ENCODE measurements at regions not wholly inside any gene's neighbourhood (a gene's known extent, or its start where the extent isn't known, plus 50 kb on each side); places are given as distances from the start of the nearest gene placed in this dataset.
"Not testable (repeated sequence)": the region's sequence is repeated elsewhere in the genome, so short reads cannot be mapped to it uniquely, and the experiment has no call there.

DNA sequence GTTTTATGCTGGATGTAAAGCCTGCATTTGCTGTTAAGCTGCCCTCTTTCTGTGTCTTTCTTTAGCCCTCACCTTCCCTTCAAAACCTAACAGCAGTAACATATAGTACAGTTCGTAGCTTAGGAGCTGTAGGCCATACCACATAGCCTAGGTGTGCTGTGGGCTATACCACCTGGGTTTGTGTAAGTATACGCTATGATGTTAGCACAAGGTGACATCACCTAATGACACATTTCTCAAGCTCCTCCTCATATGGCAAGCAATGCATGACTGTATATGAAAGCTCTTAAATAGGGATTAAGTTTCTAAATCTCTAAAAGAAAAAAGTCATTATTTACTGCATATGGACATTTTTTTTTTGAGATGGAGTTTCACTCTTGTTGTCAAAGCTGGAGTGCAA, 57.8 kb upstream of the TMEM97 start:
- H3K4me3 ChIP-seq (ENCODE audit: low read length) = no peak overlapping the region
- CTCF ChIA-PET = interaction anchor here (2.2 kb wide), 1 partner anchor 9 kb away, joined by 8 read pairs; no protein-coding TSS in a partner anchor
- no peaks in the 10 kb centered on the region for H3K36me3 ChIP-seq (ENCODE audit: insufficient read depth, low read length)
- H3K27me3 ChIP-seq (ENCODE audit: insufficient read depth, low read length, poor library complexity, severe bottlenecking) = no peaks in the 10 kb centered on the region
- POLR2A ChIA-PET = no interaction called here
- no peak overlapping the region for H3K27ac ChIP-seq (ENCODE audit: low read depth, low read length)
- Mint-ChIP-seq H3K27me3 (peaks cover 14 to 31% of the 10 kb centered on the region in 2 donors), H3K4me1 (no peaks in the 10 kb centered on the region), H3K36me3 (peaks cover 0 to 16% (median 0%) of the 10 kb centered on the region in 3 donors), H3K9me3 (peaks cover 7 to 32% (median 21%) of the 10 kb centered on the region in 5 donors), H3K4me3 (no peak overlapping the region), H3K27ac (no peak overlapping the region)
- DNase-seq = no peak
- H3K4me1 ChIP-seq (ENCODE audit: insufficient read depth, low read length) = no peaks in the 10 kb centered on the region
- peaks cover 5% of the 10 kb centered on the region for H3K9me3 ChIP-seq (ENCODE audit: low read length)

DNA sequence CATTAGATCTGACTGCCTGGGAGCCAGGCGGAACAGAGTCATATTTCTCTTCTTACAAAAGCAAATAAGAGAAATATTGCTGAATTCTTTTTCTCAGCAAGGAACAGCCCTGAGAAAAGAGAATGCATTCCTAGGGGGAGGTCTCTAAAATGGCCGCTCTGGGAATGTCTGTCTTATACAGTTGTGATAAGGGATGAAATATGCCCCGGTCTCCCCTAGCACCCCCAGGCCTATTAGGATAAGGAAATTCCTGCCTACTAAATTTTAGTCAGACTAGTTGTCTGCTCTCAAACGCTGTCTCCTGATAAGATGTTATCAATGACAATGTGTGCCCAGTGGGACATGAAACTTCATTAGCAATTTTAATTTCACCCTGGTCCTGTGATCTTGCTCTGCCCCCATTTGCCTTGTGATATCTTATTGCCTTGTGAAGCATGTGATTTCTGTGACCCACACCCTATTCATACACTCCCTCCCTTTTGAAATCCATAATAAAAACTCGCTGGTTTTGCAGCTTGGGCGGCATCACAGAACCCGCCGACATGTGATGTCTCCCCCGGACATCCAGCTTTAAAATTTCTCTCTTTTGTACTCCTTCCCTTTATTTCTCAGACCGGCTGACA, 56.8 kb upstream of the TMEM97 start:
- H3K4me1 Mint-ChIP-seq; H3K27ac ChIP-seq (ENCODE audit: low read depth, low read length); H3K4me3 Mint-ChIP-seq; H3K4me3 ChIP-seq (ENCODE audit: low read length); POLR2A ChIA-PET; DNase-seq; H3K36me3 ChIP-seq (ENCODE audit: insufficient read depth, low read length); H3K27me3 ChIP-seq (ENCODE audit: insufficient read depth, low read length, poor library complexity, severe bottlenecking); H3K4me1 ChIP-seq (ENCODE audit: insufficient read depth, low read length); H3K27ac Mint-ChIP-seq; H3K9me3 ChIP-seq (ENCODE audit: low read length): not testable (repeated sequence)
- peaks cover 0 to 16% (median 0%) of the 10 kb centered on the region in 3 donors for H3K36me3 Mint-ChIP-seq
- peaks cover 7 to 32% (median 21%) of the 10 kb centered on the region in 5 donors for H3K9me3 Mint-ChIP-seq
- H3K27me3 Mint-ChIP-seq = peaks cover 15 to 22% of the 10 kb centered on the region in 2 donors
- CTCF ChIA-PET = interaction anchor here (1.1 kb wide), 1 partner anchor 10 kb away, joined by 4 read pairs; no protein-coding TSS in a partner anchor

GRCh38 chr17:28264902-28265548, 54.0 kb upstream of the TMEM97 start:
- not testable (repeated sequence) for H3K9me3 ChIP-seq (ENCODE audit: low read length)

DNA sequence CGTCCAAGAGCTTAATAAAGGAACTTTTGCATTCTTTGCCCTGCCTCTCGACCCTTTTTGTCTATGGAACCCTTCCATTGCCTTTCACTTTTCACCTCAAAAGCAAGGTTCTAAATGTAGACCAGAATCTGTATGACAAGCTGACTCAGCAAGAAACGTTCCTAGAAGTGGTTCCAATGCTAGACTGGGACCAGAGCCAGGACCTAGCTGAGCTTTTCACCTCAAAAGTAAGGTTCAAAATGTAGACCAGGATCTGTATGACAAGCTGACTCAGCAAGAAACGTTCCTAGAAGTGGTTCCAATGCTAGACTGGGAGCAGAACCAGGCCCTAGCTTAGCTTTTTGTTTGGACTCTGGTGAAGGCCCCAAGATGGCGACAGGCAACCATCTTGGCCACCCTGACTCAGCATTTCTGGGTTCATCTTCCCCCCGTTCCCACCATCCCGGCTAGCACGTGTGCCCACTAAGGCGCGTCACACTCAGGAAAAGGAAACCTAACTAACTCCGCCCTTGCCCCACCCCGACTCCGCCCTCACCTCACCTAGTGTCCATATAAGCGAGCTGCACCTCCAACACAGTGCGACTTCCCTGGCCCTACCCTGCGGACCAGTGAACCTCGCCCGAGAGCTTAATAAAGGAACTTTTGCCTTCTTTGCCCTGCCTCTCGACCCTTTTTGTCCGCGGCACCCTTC, 53.0 kb upstream of the TMEM97 start:
- Mint-ChIP-seq H3K27me3 (peaks cover 14 to 21% of the 10 kb centered on the region in 2 donors), H3K9me3 (peaks cover 5 to 31% (median 21%) of the 10 kb centered on the region in 5 donors), H3K36me3 (peaks cover 0 to 16% (median 0%) of the 10 kb centered on the region in 3 donors)
- H3K4me1 Mint-ChIP-seq; H3K9me3 ChIP-seq (ENCODE audit: low read length); H3K4me3 Mint-ChIP-seq; H3K27me3 ChIP-seq (ENCODE audit: insufficient read depth, low read length, poor library complexity, severe bottlenecking); H3K4me3 ChIP-seq (ENCODE audit: low read length); DNase-seq; H3K36me3 ChIP-seq (ENCODE audit: insufficient read depth, low read length); H3K27ac ChIP-seq (ENCODE audit: low read depth, low read length); H3K4me1 ChIP-seq (ENCODE audit: insufficient read depth, low read length); CTCF ChIA-PET; H3K27ac Mint-ChIP-seq: not testable (repeated sequence)
- POLR2A ChIA-PET = interaction anchor here (0.7 kb wide), 1 partner anchor 10 kb away, joined by 3 read pairs; no protein-coding TSS in a partner anchor

More at GRCh38 chr17:28264902-28265548, 54.0 kb upstream of the TMEM97 start:
- Mint-ChIP-seq H3K9me3 (peaks cover 5 to 35% (median 21%) of the 10 kb centered on the region in 5 donors), H3K27me3 (peaks cover 17 to 18% of the 10 kb centered on the region in 2 donors), H3K36me3 (peaks cover 0 to 16% (median 0%) of the 10 kb centered on the region in 3 donors)
- H3K27ac ChIP-seq (ENCODE audit: low read depth, low read length); CTCF ChIA-PET; H3K4me3 ChIP-seq (ENCODE audit: low read length); H3K27me3 ChIP-seq (ENCODE audit: insufficient read depth, low read length, poor library complexity, severe bottlenecking); H3K4me3 Mint-ChIP-seq; H3K27ac Mint-ChIP-seq; DNase-seq; H3K4me1 ChIP-seq (ENCODE audit: insufficient read depth, low read length); H3K4me1 Mint-ChIP-seq; H3K36me3 ChIP-seq (ENCODE audit: insufficient read depth, low read length): not testable (repeated sequence)
- POLR2A ChIA-PET = interaction anchor here (0.7 kb wide), 1 partner anchor 9 kb away, joined by 3 read pairs; no protein-coding TSS in a partner anchor

- H3K4me3 Mint-ChIP-seq; H3K36me3 ChIP-seq (ENCODE audit: insufficient read depth, low read length); H3K4me1 ChIP-seq (ENCODE audit: insufficient read depth, low read length); H3K9me3 ChIP-seq (ENCODE audit: low read length); DNase-seq; H3K27ac Mint-ChIP-seq; CTCF ChIA-PET; H3K4me1 Mint-ChIP-seq; POLR2A ChIA-PET; H3K27ac ChIP-seq (ENCODE audit: low read depth, low read length); H3K27me3 ChIP-seq (ENCODE audit: insufficient read depth, low read length, poor library complexity, severe bottlenecking); H3K4me3 ChIP-seq (ENCODE audit: low read length): not testable (repeated sequence)
- Mint-ChIP-seq H3K9me3 (peaks cover 5 to 29% (median 20%) of the 10 kb centered on the region in 5 donors), H3K27me3 (peaks cover 17 to 23% of the 10 kb centered on the region in 2 donors), H3K36me3 (peaks cover 0 to 16% (median 0%) of the 10 kb centered on the region in 3 donors)
Observed at GRCh38 chr17:28266547-28266920, 52.5 kb upstream of the TMEM97 start.

DNA sequence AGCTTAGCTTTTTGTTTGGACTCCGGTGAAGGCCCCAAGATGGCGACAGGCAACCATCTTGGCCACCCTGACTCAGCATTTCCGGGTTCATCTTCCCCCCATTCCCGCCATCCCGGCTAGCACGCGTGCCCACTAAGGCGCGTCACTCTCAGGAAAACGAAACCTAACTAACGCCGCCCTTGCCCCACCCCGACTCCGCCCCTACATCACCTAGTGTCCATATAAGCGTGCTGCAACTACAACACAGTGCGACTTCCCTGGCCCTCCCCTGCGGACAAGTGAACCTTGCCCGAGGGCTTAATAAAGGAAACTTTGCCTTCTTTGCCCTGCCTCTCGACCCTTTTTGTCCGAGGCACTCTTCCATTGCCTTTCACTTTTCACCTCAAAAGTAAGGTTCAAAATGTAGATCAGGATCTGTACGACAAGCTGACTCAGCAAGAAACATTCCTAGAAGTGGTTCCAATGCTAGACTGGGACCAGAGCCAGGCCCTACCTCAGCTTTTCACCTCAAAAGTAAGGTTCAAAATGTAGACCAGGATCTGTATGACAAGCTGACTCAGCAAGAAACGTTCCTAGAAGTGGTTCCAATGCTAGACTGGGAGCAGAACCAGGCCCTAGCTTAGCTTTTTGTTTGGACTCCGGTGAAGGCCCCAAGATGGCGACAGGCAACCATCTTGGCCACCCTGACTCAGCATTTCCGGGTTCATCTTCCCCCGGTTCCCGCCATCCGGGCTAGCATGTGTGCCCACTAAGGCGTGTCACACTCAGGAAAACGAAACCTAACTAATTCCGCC, 51.9 kb upstream of the TMEM97 start:
- H3K4me3 ChIP-seq (ENCODE audit: low read length); H3K27ac Mint-ChIP-seq; H3K27ac ChIP-seq (ENCODE audit: low read depth, low read length); H3K4me1 ChIP-seq (ENCODE audit: insufficient read depth, low read length); H3K4me3 Mint-ChIP-seq; DNase-seq; H3K36me3 ChIP-seq (ENCODE audit: insufficient read depth, low read length); POLR2A ChIA-PET; H3K9me3 ChIP-seq (ENCODE audit: low read length); H3K27me3 ChIP-seq (ENCODE audit: insufficient read depth, low read length, poor library complexity, severe bottlenecking); H3K4me1 Mint-ChIP-seq; CTCF ChIA-PET: not testable (repeated sequence)
- Mint-ChIP-seq H3K36me3 (peaks cover 0 to 12% (median 0%) of the 10 kb centered on the region in 3 donors), H3K9me3 (peaks cover 4 to 23% (median 14%) of the 10 kb centered on the region in 5 donors), H3K27me3 (peaks cover 17 to 27% of the 10 kb centered on the region in 2 donors)

DNA sequence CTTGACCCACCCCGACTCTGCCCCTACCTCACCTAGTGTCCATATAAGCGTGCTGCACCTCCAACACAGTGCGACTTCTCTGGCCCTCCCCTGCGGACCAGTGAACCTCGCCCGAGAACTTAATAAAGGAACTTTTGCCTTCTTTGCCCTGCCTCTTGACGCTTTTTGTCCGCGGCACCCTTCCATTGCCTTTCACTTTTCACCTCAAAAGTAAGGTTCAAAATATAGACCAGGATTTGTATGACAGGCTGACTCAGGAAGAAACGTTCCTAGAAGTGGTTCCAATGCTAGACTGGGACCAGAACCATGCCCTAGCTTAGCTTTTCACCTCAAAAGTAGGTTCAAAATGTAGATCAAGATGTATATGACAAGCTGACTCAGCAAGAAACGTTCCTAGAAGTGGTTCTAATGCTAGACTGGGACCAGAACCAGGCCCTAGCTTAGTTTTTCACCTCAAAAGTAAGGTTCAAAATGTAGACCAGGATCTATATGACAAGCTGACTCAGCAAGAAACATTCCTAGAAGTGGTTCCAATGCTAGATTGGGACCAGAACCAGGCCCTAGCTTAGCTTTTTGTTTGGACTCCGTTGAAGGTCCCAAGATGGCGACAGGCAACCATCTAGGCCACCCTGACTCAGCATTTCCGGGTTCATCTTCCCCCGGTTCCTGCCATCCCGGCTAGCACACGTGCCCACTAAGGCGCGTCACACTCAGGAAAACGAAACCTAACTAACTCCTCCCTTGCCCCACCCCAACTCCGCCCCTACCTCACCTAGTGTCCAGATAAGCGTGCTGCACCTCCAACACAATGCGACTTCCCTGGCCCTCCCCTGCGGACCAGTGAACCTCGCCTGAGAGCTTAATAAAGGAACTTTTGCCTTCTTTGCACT, 51.0 kb upstream of the TMEM97 start:
- Mint-ChIP-seq H3K27me3 (peaks cover 19 to 36% of the 10 kb centered on the region in 2 donors), H3K36me3 (peaks cover 0 to 7% (median 0%) of the 10 kb centered on the region in 3 donors), H3K27ac (peak overlapping the region in 1 of 8 donors; percentile 27), H3K4me1 (no peaks in the 10 kb centered on the region), H3K4me3 (no peak overlapping the region), H3K9me3 (peaks cover 0 to 16% (median 7%) of the 10 kb centered on the region in 5 donors)
- ChIA-PET POLR2A (no interaction called here), CTCF (no interaction called here)
- Histone ChIP-seq H3K36me3 (ENCODE audit: insufficient read depth, low read length) (no peaks in the 10 kb centered on the region), H3K4me3 (ENCODE audit: low read length) (no peak overlapping the region), H3K9me3 (ENCODE audit: low read length) (peaks cover 5% of the 10 kb centered on the region), H3K4me1 (ENCODE audit: insufficient read depth, low read length) (no peaks in the 10 kb centered on the region), H3K27ac (ENCODE audit: low read depth, low read length) (no peak overlapping the region), H3K27me3 (ENCODE audit: insufficient read depth, low read length, poor library complexity, severe bottlenecking) (no peaks in the 10 kb centered on the region)
- DNase-seq = no peak
